Choroid plexus epithelial cell (primary cell): ENCODE measurements at regions not wholly inside any gene's neighbourhood (a gene's known extent, or its start where the extent isn't known, plus 50 kb on each side); places are given as distances from the start of the nearest gene placed in this dataset.

Source experiments
- DNase-seq: peaks from one replicate; pipeline ENCODE4 v3.0.0-alpha.2; 2010; ENCODE audit warnings: low read depth
- H3K4me3 ChIP-seq: 2 replicates; pipeline ENCODE4 v1.5.1; 2011; ENCODE audit warnings: low read depth, mild to moderate bottlenecking, control low read depth, low read length, moderate library complexity
- CTCF ChIP-seq: conservative IDR thresholded peaks from 2 replicates; pipeline ENCODE4 v1.5.1; 2011; ENCODE audit warnings: low read depth, mild to moderate bottlenecking, control low read depth, inconsistent platforms, low read length, moderate library complexity

- DNase-seq = no peak
- H3K4me3 ChIP-seq = no peak overlapping the region
- TF ChIP-seq CTCF = no peak
Observed at GRCh38 chr2:120547662-120548061, 188.0 kb upstream of the GLI2 start.

- DNase-seq = no peak
- no peak overlapping the region for H3K4me3 ChIP-seq
- no peak for TF ChIP-seq CTCF
Observed at GRCh38 chr2:120548627-120549608, 186.8 kb upstream of the GLI2 start.

GRCh38 chr2:120549841-120550240, 185.8 kb upstream of the GLI2 start:
- no peak for DNase-seq
- no peak for TF ChIP-seq CTCF
- H3K4me3 ChIP-seq = no peak overlapping the region

- no peak overlapping the region for H3K4me3 ChIP-seq
- TF ChIP-seq CTCF = no peak
- DNase-seq = no peak
Observed at GRCh38 chr2:120550282-120550681, 185.4 kb upstream of the GLI2 start.

GRCh38 chr2:120550893-120551446, 184.7 kb upstream of the GLI2 start:
- TF ChIP-seq CTCF = no peak
- DNase-seq = no peak
- no peak overlapping the region for H3K4me3 ChIP-seq

GRCh38 chr2:120551522-120551921, 184.1 kb upstream of the GLI2 start:
- DNase-seq = peak; percentile 44
- no peak overlapping the region for H3K4me3 ChIP-seq
- no peak for TF ChIP-seq CTCF
